Epithelial cell of esophagus (primary cell): ENCODE measurements at regions not wholly inside any gene's neighbourhood (a gene's known extent, or its start where the extent isn't known, plus 50 kb on each side); places are given as distances from the start of the nearest gene placed in this dataset.
"Not testable (repeated sequence)": the region's sequence is repeated elsewhere in the genome, so short reads cannot be mapped to it uniquely, and the experiment has no call there.

ENCODE experiments used
- DNase-seq: peaks from one replicate; pipeline ENCODE4 v3.0.0; 2010; ENCODE audit warnings: low read depth
- H3K4me3 ChIP-seq: 2 replicates; pipeline ENCODE4 v1.5.1; 2011; ENCODE audit warnings: mild to moderate bottlenecking, low read length, control low read depth
- CTCF ChIP-seq: IDR thresholded peaks from 2 replicates; pipeline ENCODE4 v1.5.1; 2011; ENCODE audit warnings: low read depth, mild to moderate bottlenecking, low read length, control low read depth, inconsistent platforms; ENCODE audit not compliant: insufficient read depth; ENCODE audit errors: missing control alignments

GRCh38 chr20:1801225-1801928 lies 93.8 kb upstream of the SIRPA start:
- H3K4me3 ChIP-seq: no peak overlapping the region
- TF ChIP-seq CTCF: no peak
- no peak for DNase-seq

- peak; percentile 46 for TF ChIP-seq CTCF
- no peak overlapping the region for H3K4me3 ChIP-seq
- DNase-seq: peak; percentile 52
Measured at GRCh38 chr20:1800777-1801176, 94.4 kb upstream of the SIRPA start.

GRCh38 chr20:1800180-1800579 lies 95.0 kb upstream of the SIRPA start:
- no peak for DNase-seq
- H3K4me3 ChIP-seq: no peak overlapping the region
- no peak for TF ChIP-seq CTCF

GRCh38 chr20:1799746-1800145 lies 95.5 kb upstream of the SIRPA start:
- H3K4me3 ChIP-seq, DNase-seq: not testable (repeated sequence)

- TF ChIP-seq CTCF: no peak
- no peak for DNase-seq
- H3K4me3 ChIP-seq: no peak overlapping the region
Measured at GRCh38 chr20:1798982-1799381, 96.2 kb upstream of the SIRPA start.

GRCh38 chr20:1793821-1794220 lies 101.4 kb upstream of the SIRPA start:
- H3K4me3 ChIP-seq: no peak overlapping the region
- no peak for TF ChIP-seq CTCF
- no peak for DNase-seq

GRCh38 chr20:1792274-1792673 lies 102.9 kb upstream of the SIRPA start:
- peak; percentile 75 for DNase-seq
- no peak overlapping the region for H3K4me3 ChIP-seq
- TF ChIP-seq CTCF: no peak

- no peak for DNase-seq
- H3K4me3 ChIP-seq: no peak overlapping the region
- TF ChIP-seq CTCF: no peak
Measured at GRCh38 chr20:1790386-1790785, 104.8 kb upstream of the SIRPA start.
